ENCODE measurements at regions not wholly inside any gene's neighbourhood (a gene's known extent, or its start where the extent isn't known, plus 50 kb on each side); places are given as distances from the start of the nearest gene placed in this dataset.

GRCh38 chr11:92276773-92277172 is 52.2 kb downstream of the FAT3 start:
- DNase-seq = no peak
- no peak for TF ChIP-seq GATA1 (IDR thresholded peaks at IDR 0.05; ENCODE audit: low read depth, low read length)
- TF ChIP-seq POLR2A (IDR thresholded peaks at IDR 0.05; ENCODE audit: low read length) = no peak

DNA sequence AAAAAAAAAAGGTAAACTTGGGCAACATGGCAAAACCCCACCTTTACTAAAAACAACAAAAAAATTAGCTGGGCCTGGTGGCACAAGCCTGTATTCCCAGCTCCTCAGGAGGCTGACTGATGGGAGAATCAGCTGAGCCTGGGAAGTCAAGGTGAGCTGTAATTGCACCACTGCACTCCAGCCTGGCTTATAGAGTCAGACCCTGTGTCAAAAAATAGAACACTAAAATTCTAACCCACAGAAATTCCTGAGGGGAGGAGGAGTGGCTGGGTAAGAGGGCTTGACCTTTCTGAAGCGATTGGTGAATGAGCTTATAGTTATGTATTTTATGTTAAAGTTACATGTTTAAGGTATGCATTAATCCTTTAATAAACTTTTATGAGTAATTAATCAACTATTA is 53.3 kb downstream of the FAT3 start:
- TF ChIP-seq GATA1 (IDR thresholded peaks at IDR 0.05; ENCODE audit: low read depth, low read length) = no peak
- TF ChIP-seq POLR2A (IDR thresholded peaks at IDR 0.05; ENCODE audit: low read length) = no peak
- no peak for DNase-seq

GRCh38 chr11:92278791-92279433 is 54.3 kb downstream of the FAT3 start:
- TF ChIP-seq POLR2A (IDR thresholded peaks at IDR 0.05; ENCODE audit: low read length) (no peak), GATA1 (IDR thresholded peaks at IDR 0.05; ENCODE audit: low read depth, low read length) (no peak)
- DNase-seq = no peak

DNA sequence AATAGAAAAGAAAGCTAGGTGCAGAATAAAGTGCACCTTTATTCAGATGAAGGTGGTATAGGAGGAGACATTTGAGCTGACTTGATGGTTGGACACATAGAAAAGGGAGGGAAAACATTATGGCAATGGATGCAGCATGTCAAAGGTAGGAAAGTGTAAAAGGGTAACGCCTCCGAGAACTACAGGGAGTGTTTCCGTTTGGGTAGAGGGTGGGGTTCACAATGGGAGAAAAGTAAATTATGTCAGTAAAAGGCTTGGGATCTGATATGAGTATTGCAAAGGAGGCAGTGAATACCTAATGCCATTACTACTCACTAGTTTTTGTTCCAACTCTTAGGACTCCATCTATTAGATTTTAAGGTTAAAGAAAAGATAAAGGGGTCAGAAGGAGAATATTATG is 59.5 kb downstream of the FAT3 start:
- no peak for TF ChIP-seq POLR2A (IDR thresholded peaks at IDR 0.05; ENCODE audit: low read length)

GRCh38 chr11:92284558-92284957 is 59.9 kb downstream of the FAT3 start:
- DNase-seq = no peak
- no peak for TF ChIP-seq GATA1 (IDR thresholded peaks at IDR 0.05; ENCODE audit: low read depth, low read length)
- TF ChIP-seq POLR2A (IDR thresholded peaks at IDR 0.05; ENCODE audit: low read length) = no peak

More for the DNA sequence above, 59.5 kb downstream of the FAT3 start:
- no peak for DNase-seq

DNA sequence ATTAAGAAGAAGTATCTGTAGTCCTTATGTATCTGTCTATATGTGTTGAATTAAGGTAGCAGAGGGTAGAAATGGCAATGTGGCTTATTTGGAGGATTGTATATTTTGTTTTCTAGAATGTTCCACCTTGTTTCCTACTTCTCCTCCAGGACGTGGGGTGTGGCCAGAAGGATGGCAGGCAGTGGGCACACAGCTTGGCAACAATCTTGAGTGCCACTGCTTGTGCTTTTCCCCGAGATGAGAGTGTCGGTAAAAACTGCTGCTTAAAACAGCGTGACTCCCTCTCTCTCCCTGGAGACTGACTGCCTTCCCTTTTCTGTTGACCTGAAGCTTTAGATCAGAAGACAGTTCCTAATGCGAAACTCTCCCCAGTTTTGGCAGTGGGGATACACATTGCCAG is 61.2 kb downstream of the FAT3 start:
- TF ChIP-seq POLR2A (IDR thresholded peaks at IDR 0.05; ENCODE audit: low read length) (no peak), GATA1 (IDR thresholded peaks at IDR 0.05; ENCODE audit: low read depth, low read length) (no peak)

DNA sequence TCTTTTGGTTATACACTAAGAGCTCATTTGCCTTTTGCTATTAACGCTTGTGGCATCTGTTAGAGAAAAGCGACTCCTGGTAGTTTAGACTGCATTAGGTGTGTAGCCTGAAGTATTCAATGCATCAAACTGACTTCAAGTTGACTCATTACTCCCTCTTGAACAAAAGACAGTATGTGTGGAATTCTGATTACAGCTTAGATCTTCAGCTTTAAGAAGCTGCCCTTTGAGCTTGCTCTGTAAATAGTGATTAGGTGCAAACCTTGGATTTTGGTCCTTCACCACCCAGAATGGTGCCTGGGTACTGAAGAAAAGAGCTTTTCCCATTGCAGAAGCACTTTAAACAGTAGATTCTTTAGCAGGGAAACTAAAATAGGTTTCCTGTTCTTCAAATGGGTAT is 62.1 kb downstream of the FAT3 start:
- no peak for DNase-seq
- no peak for TF ChIP-seq GATA1 (IDR thresholded peaks at IDR 0.05; ENCODE audit: low read depth, low read length)

More for the DNA sequence above, 61.2 kb downstream of the FAT3 start:
- DNase-seq = no peak

DNA sequence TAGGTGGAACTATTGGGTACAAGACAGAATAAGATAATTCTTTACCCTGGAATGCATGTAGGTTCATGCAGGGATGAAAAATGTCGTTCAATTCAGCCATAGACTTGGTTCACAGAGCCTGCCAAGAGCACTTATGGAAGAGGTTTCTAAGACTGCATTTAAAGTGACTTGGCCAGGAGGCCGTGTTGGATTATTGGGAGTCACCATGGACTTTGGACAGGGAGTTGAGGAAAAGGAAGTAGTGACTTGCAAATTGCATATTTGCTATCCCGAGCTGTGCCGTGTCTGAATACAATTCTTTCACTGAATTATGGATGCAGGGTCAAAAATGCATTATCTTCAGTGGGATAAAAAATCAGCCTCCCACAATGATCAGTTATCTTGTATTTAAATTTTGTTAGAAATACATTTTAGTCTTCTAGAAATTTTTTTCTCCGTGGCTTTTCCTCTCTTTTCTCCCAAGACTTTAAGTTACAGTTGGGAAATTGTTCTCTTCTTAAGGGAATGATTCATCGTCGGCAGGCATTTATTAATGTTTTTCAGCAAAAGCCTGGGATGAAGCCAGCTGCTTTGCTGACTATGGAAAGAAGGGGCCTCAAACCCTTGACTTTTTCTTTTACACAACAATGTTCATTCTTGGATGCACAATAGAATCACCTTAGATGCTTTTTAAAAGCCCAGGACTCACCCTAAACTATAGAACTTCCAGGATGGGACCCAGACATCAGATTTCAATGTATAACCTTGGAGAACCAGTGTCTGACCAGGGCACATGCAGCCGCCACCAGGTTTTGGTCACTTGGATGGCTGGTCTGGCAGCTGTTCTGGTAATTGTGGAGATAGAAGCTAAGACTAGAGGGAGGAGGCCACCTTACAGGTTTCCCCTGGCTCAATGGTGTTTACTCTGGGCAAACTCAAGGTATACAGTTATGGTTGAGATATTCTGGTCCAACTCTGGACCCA is 70.8 kb downstream of the FAT3 start:
- TF ChIP-seq POLR2A (IDR thresholded peaks at IDR 0.05; ENCODE audit: low read length) = no peak
- no peak for TF ChIP-seq GATA1 (IDR thresholded peaks at IDR 0.05; ENCODE audit: low read depth, low read length)
- DNase-seq = no peak

DNA sequence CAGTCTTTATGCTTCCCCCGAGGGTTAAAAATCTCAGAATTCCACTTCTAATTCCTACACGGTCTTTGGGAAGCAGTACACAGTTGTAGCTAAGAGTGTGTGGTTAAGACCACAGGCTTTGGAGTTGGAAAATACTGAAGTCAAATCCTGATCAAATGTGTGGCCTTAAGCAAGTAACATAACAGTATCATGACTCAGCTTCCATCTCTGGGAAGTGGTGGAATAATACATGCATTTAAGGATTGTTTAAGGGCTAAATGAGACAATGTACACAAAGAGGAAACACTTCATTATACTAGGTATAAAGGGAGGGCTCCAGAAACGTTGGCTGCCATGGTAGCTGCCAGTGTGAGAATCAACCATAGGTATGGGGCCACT is 71.5 kb downstream of the FAT3 start:
- no peak for DNase-seq

GRCh38 chr11:92297567-92298553 is 73.2 kb downstream of the FAT3 start:
- TF ChIP-seq GATA1 (IDR thresholded peaks at IDR 0.05; ENCODE audit: low read depth, low read length) (no peak), POLR2A (IDR thresholded peaks at IDR 0.05; ENCODE audit: low read length) (no peak)
- DNase-seq = no peak

More for the DNA sequence above, 71.5 kb downstream of the FAT3 start:
- no peak for TF ChIP-seq POLR2A (IDR thresholded peaks at IDR 0.05; ENCODE audit: low read length)
- no peak for TF ChIP-seq GATA1 (IDR thresholded peaks at IDR 0.05; ENCODE audit: low read depth, low read length)

GRCh38 chr11:92300876-92301275 is 76.3 kb downstream of the FAT3 start:
- TF ChIP-seq POLR2A (IDR thresholded peaks at IDR 0.05; ENCODE audit: low read length) (no peak), GATA1 (IDR thresholded peaks at IDR 0.05; ENCODE audit: low read depth, low read length) (no peak)
- no peak for DNase-seq

- no peak for DNase-seq
- TF ChIP-seq POLR2A (IDR thresholded peaks at IDR 0.05; ENCODE audit: low read length) (no peak), GATA1 (IDR thresholded peaks at IDR 0.05; ENCODE audit: low read depth, low read length) (no peak)
Measured at GRCh38 chr11:92302770-92303169, 78.2 kb downstream of the FAT3 start.

- TF ChIP-seq GATA1 (IDR thresholded peaks at IDR 0.05; ENCODE audit: low read depth, low read length) (no peak), POLR2A (IDR thresholded peaks at IDR 0.05; ENCODE audit: low read length) (no peak)
- DNase-seq = no peak
Measured at GRCh38 chr11:92304271-92304670, 79.7 kb downstream of the FAT3 start.
